Sigmoid colon (tissue), 3 donors: ENCODE measurements at regions not wholly inside any gene's neighbourhood (a gene's known extent, or its start where the extent isn't known, plus 50 kb on each side); places are given as distances from the start of the nearest gene placed in this dataset.

Experiments used
- CTCF ChIP-seq, 4 experiments: fragments of 450-650 bp in 3 of 4; fragments of 200-600 bp in 1 of 4; IDR thresholded peaks; one replicate each; pipeline ENCODE4 v1.5.1; 2016 to 2019; ENCODE audit warnings: antibody characterized with exemption in 4 of 4, mild to moderate bottlenecking in 3 of 4, moderate library complexity in 2 of 4
- POLR2A ChIP-seq, 2 donors: fragments of 450-650 bp; IDR thresholded peaks; one replicate each; pipeline ENCODE4 v1.6.1; 2016; ENCODE audit warnings: antibody characterized with exemption in 2 of 2, mild to moderate bottlenecking in 2 of 2, moderate library complexity in 2 of 2

- TF ChIP-seq CTCF (IDR thresholded peaks at IDR 0.05) (no peak), POLR2A (IDR thresholded peaks at IDR 0.05) (no peak)
These were observed 509.1 kb upstream of the FAT1 start for GRCh38 chr4:187232796-187233195.
